ENCODE measurements at regions not wholly inside any gene's neighbourhood (a gene's known extent, or its start where the extent isn't known, plus 50 kb on each side); places are given as distances from the start of the nearest gene placed in this dataset.

DNA sequence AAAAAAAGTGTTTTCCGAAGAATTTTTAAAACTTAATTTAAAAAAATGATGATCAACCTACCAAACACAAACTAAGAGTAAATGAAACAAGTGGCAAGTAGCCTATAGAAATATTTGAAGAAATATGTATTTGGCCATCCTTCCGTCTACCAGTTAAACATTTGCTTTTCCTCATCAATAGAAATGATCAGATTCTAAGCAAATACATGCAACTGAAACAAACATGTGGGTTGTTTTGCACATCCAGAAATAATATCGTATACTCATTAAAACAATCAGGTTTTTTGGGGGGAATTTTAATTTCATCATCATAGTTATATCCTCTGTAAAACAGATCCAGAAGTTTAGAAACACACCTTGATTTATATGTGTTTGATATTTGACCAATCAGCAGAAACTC is 1011.7 kb downstream of the GATA3 start:
- no peak overlapping the region for H2AFZ ChIP-seq (ENCODE audit: control insufficient read depth, low read depth, low read length)
- no TSS peak for BruUV-seq (replicated peaks)
- TF ChIP-seq HDAC6 (IDR thresholded peaks at IDR 0.05; ENCODE audit: unreplicated experiment) (no peak), STAT1 (conservative IDR thresholded peaks at IDR 0.05) (no peak), NR2F1 (conservative IDR thresholded peaks at IDR 0.05) (no peak), RUNX3 (IDR thresholded peaks at IDR 0.05; ENCODE audit: low read length) (no peak), WRNIP1 (IDR thresholded peaks at IDR 0.05; ENCODE audit: borderline replicate concordance, low read depth, low read length) (no peak), NFYB (IDR thresholded peaks at IDR 0.05; ENCODE audit: insufficient read depth, low read depth, low read length) (no peak), TCF7 (IDR thresholded peaks at IDR 0.05; ENCODE audit: borderline replicate concordance) (no peak), RBBP5 (conservative IDR thresholded peaks at IDR 0.05) (no peak), TCF12 (IDR thresholded peaks at IDR 0.05; ENCODE audit: low read depth, low read length) (no peak), SMAD5 (IDR thresholded peaks at IDR 0.05; ENCODE audit: low read depth) (no peak), CBX5 (IDR thresholded peaks at IDR 0.05; ENCODE audit: low read depth) (no peak), HDGF (IDR thresholded peaks at IDR 0.05) (no peak), LARP7 (IDR thresholded peaks at IDR 0.05) (no peak), CREB1 (IDR thresholded peaks at IDR 0.05; ENCODE audit: low read depth) (no peak), TAF1 (IDR thresholded peaks at IDR 0.05; ENCODE audit: borderline replicate concordance, low read depth, low read length) (no peak), EGR1 (IDR thresholded peaks at IDR 0.05; ENCODE audit: borderline replicate concordance in 1 of 2, low read depth in 2 of 2, low read length in 2 of 2) (no peak)
- TF ChIP-seq, protein P1, sequence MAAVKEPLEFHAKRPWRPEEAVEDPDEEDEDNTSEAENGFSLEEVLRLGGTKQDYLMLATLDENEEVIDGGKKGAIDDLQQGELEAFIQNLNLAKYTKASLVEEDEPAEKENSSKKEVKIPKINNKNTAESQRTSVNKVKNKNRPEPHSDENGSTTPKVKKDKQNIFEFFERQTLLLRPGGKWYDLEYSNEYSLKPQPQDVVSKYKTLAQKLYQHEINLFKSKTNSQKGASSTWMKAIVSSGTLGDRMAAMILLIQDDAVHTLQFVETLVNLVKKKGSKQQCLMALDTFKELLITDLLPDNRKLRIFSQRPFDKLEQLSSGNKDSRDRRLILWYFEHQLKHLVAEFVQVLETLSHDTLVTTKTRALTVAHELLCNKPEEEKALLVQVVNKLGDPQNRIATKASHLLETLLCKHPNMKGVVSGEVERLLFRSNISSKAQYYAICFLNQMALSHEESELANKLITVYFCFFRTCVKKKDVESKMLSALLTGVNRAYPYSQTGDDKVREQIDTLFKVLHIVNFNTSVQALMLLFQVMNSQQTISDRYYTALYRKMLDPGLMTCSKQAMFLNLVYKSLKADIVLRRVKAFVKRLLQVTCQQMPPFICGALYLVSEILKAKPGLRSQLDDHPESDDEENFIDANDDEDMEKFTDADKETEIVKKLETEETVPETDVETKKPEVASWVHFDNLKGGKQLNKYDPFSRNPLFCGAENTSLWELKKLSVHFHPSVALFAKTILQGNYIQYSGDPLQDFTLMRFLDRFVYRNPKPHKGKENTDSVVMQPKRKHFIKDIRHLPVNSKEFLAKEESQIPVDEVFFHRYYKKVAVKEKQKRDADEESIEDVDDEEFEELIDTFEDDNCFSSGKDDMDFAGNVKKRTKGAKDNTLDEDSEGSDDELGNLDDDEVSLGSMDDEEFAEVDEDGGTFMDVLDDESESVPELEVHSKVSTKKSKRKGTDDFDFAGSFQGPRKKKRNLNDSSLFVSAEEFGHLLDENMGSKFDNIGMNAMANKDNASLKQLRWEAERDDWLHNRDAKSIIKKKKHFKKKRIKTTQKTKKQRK (IDR thresholded peaks at IDR 0.05; ENCODE audit: low read depth, low read length), result no peak
- TF ChIP-seq, protein P2, sequence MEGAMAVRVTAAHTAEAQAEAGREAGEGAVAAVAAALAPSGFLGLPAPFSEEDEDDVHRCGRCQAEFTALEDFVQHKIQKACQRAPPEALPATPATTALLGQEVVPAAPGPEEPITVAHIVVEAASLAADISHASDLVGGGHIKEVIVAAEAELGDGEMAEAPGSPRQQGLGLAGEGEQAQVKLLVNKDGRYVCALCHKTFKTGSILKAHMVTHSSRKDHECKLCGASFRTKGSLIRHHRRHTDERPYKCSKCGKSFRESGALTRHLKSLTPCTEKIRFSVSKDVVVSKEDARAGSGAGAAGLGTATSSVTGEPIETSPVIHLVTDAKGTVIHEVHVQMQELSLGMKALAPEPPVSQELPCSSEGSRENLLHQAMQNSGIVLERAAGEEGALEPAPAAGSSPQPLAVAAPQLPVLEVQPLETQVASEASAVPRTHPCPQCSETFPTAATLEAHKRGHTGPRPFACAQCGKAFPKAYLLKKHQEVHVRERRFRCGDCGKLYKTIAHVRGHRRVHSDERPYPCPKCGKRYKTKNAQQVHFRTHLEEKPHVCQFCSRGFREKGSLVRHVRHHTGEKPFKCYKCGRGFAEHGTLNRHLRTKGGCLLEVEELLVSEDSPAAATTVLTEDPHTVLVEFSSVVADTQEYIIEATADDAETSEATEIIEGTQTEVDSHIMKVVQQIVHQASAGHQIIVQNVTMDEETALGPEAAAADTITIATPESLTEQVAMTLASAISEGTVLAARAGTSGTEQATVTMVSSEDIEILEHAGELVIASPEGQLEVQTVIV (IDR thresholded peaks at IDR 0.05; ENCODE audit: borderline replicate concordance, partially characterized antibody), result no peak
- TF ChIP-seq, protein P3, sequence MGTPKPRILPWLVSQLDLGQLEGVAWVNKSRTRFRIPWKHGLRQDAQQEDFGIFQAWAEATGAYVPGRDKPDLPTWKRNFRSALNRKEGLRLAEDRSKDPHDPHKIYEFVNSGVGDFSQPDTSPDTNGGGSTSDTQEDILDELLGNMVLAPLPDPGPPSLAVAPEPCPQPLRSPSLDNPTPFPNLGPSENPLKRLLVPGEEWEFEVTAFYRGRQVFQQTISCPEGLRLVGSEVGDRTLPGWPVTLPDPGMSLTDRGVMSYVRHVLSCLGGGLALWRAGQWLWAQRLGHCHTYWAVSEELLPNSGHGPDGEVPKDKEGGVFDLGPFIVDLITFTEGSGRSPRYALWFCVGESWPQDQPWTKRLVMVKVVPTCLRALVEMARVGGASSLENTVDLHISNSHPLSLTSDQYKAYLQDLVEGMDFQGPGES (IDR thresholded peaks at IDR 0.05), result no peak
- TF ChIP-seq, protein P4, sequence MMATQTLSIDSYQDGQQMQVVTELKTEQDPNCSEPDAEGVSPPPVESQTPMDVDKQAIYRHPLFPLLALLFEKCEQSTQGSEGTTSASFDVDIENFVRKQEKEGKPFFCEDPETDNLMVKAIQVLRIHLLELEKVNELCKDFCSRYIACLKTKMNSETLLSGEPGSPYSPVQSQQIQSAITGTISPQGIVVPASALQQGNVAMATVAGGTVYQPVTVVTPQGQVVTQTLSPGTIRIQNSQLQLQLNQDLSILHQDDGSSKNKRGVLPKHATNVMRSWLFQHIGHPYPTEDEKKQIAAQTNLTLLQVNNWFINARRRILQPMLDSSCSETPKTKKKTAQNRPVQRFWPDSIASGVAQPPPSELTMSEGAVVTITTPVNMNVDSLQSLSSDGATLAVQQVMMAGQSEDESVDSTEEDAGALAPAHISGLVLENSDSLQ (IDR thresholded peaks at IDR 0.05), result no peak
- FAIRE-seq, result no peak
- H3K9ac ChIP-seq (ENCODE audit: control insufficient read depth, insufficient read depth, low read length), result no peak overlapping the region
- RAD21 ChIA-PET (ENCODE audit: unreplicated experiment), result no interaction called here
- POLR2A ChIA-PET, result no interaction called here
- H3K4me1 ChIP-seq (ENCODE audit: control insufficient read depth, insufficient read depth, low read length), result no peaks in the 10 kb centered on the region
- no peaks in the 10 kb centered on the region for H4K20me1 ChIP-seq (ENCODE audit: control insufficient read depth, insufficient read depth)
- H3K9me3 ChIP-seq (replicated peaks; ENCODE audit: control insufficient read depth, insufficient read depth, low read length), result no peaks in the 10 kb centered on the region
- H3K79me2 ChIP-seq (ENCODE audit: control insufficient read depth, insufficient read depth, low read length), result no peaks in the 10 kb centered on the region
- H3K36me3 ChIP-seq (ENCODE audit: control insufficient read depth in 2 of 2, insufficient read depth in 2 of 2, low read length in 1 of 2), result no peaks in the 10 kb centered on the region
- in situ Hi-C loops (cut with MboI) (no loop called here), intact Hi-C loops (cut with micrococcal nuclease; ENCODE audit: unreplicated experiment) (no loop called here)
- CTCF ChIA-PET, result no interaction called here
- H3K27me3 ChIP-seq (replicated peaks in 1 of 2; ENCODE audit: control insufficient read depth in 2 of 2, insufficient read depth in 2 of 2, low read length in 1 of 2), result no peaks in the 10 kb centered on the region
- WGBS (ENCODE audit: insufficient coverage, insufficient replicate concordance, low lambda C conversion rate, missing lambda C conversion rate), result 31% methylated on average over 3 of the region's 3 CpGs
- no peak overlapping the region for H3K4me3 ChIP-seq
- no peak for ATAC-seq
- no peak for DNase-seq (ENCODE audit: low read depth, low spot score)
- no peak overlapping the region for H3K4me2 ChIP-seq (ENCODE audit: control insufficient read depth, insufficient read depth)
- SMC1A ChIA-PET (ENCODE audit: uncharacterized antibody, unreplicated experiment), result no interaction called here
- no peak overlapping the region for H3K27ac ChIP-seq (ENCODE audit: control insufficient read depth, insufficient read depth)
